GM21529 (cell line): ENCODE measurements at regions not wholly inside any gene's neighbourhood (a gene's known extent, or its start where the extent isn't known, plus 50 kb on each side); places are given as distances from the start of the nearest gene placed in this dataset.

ENCODE experiments used
- ATAC-seq: cut with Tn5 transposase; IDR thresholded peaks from one replicate; pipeline ENCODE4 v1.9.1; 2021; ENCODE audit not compliant: unreplicated experiment

GRCh38 chr14:41409806-41410205, 196.9 kb upstream of the LRFN5 start:
- no peak for ATAC-seq

GRCh38 chr14:41404126-41404525, 202.6 kb upstream of the LRFN5 start:
- ATAC-seq, result no peak

- ATAC-seq, result no peak
Measured at GRCh38 chr14:41403360-41403759, 203.3 kb upstream of the LRFN5 start.

GRCh38 chr14:41397926-41398325, 208.8 kb upstream of the LRFN5 start:
- no peak for ATAC-seq

- ATAC-seq, result no peak
Measured at GRCh38 chr14:41393512-41393911, 213.2 kb upstream of the LRFN5 start.

GRCh38 chr14:41392226-41392625, 214.4 kb upstream of the LRFN5 start:
- no peak for ATAC-seq

- no peak for ATAC-seq
Measured at GRCh38 chr14:41389355-41389754, 217.3 kb upstream of the LRFN5 start.

GRCh38 chr14:41385797-41386196, 220.9 kb upstream of the LRFN5 start:
- no peak for ATAC-seq

GRCh38 chr14:41380017-41380416, 226.7 kb upstream of the LRFN5 start:
- no peak for ATAC-seq

- no peak for ATAC-seq
Measured at GRCh38 chr14:41378526-41378925, 228.2 kb upstream of the LRFN5 start.

GRCh38 chr14:41377932-41378331, 228.7 kb upstream of the LRFN5 start:
- no peak for ATAC-seq

- ATAC-seq, result no peak
Measured at GRCh38 chr14:41374092-41374491, 232.6 kb upstream of the LRFN5 start.

GRCh38 chr14:41362139-41362538, 244.5 kb upstream of the LRFN5 start:
- no peak for ATAC-seq

GRCh38 chr14:41360126-41360525, 246.6 kb upstream of the LRFN5 start:
- no peak for ATAC-seq

- no peak for ATAC-seq
Measured at GRCh38 chr14:41355866-41356265, 250.8 kb upstream of the LRFN5 start.

- no peak for ATAC-seq
Measured at GRCh38 chr14:41350476-41350875, 256.2 kb upstream of the LRFN5 start.

- ATAC-seq, result no peak
Measured at GRCh38 chr14:41349289-41349910, 257.3 kb upstream of the LRFN5 start.

- no peak for ATAC-seq
Measured at GRCh38 chr14:41343857-41344256, 262.8 kb upstream of the LRFN5 start.

GRCh38 chr14:41313196-41313595, 293.5 kb upstream of the LRFN5 start:
- no peak for ATAC-seq

GRCh38 chr14:41303506-41303905, 303.2 kb upstream of the LRFN5 start:
- ATAC-seq, result no peak

GRCh38 chr14:41302776-41303175, 303.9 kb upstream of the LRFN5 start:
- no peak for ATAC-seq

- no peak for ATAC-seq
Measured at GRCh38 chr14:41299924-41300323, 306.8 kb upstream of the LRFN5 start.

GRCh38 chr14:41298328-41298690, 308.4 kb upstream of the LRFN5 start:
- ATAC-seq, result no peak
